Spleen (tissue), 7 donors: ENCODE measurements at regions not wholly inside any gene's neighbourhood (a gene's known extent, or its start where the extent isn't known, plus 50 kb on each side); places are given as distances from the start of the nearest gene placed in this dataset.

Source experiments
- CTCF ChIP-seq, 11 experiments: fragments of 200-600 bp in 7 of 11; fragments of 450-650 bp in 4 of 11; sonication (generic) in 4 of 11; IDR thresholded peaks in 8 of 11; conservative IDR thresholded peaks in 3 of 11; 1 replicate in 7 of 11; 2 replicates in 4 of 11; pipeline versions ENCODE4 v1.4.0 to v1.8.0; 2016 to 2021; ENCODE audit warnings: antibody characterized with exemption in 11 of 11, inconsistent platforms in 4 of 11, mild to moderate bottlenecking in 1 of 11
- POLR2A ChIP-seq, 3 donors: fragments of 450-650 bp; IDR thresholded peaks; one replicate each; pipeline ENCODE4 v1.5.1; 2017; ENCODE audit warnings: antibody characterized with exemption in 3 of 3, mild to moderate bottlenecking in 1 of 3
- donor health status: DM: no; HTN: no; CAD: no; lungs with moderate emphysema.
- donor health status: DM: no; HTN: no; CAD: no.
- donor health status: DM: no; HTN: no; CAD: no.

- TF ChIP-seq POLR2A (IDR thresholded peaks at IDR 0.05), result no peak
- TF ChIP-seq CTCF (IDR thresholded peaks at IDR 0.05 in 8 of 11, conservative IDR thresholded peaks at IDR 0.05 in 3 of 11), result no peak
Measured at GRCh38 chr11:126139111-126140091, 72.0 kb downstream of the RPUSD4 start.
